ENCODE measurements at regions not wholly inside any gene's neighbourhood (a gene's known extent, or its start where the extent isn't known, plus 50 kb on each side); places are given as distances from the start of the nearest gene placed in this dataset.

DNA sequence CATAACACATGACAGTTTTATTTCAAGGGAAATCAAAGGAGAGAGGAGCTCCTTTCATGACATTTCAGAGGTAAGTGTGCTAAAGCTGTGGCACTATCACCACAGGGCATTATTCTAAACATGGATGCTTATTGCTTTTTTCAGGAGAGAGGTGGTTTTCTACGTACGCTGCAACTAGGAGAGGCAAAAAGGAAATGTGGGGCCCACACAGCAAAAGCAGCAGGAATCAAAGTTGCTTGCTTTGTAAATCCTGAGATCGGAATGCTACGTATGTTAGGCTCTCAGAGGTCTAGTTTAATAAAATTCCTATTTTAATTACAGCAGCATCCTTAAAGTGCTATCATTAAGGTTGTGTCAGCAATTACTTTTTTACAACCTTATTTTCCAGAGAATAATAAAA is 55.0 kb upstream of the GRIP1 start:
- DNase-seq = no peak
- H3K4me3 Mint-ChIP-seq = no peak overlapping the region; a peak in 1 of 5 replicates
- no peak overlapping the region for H3K27ac ChIP-seq (ENCODE audit: insufficient read length, low read depth, low read length)
- no peak overlapping the region for H3K9ac ChIP-seq (ENCODE audit: extremely low read depth, insufficient read length, low read length)
- H4K20me1 ChIP-seq (ENCODE audit: control insufficient read depth, insufficient read depth, insufficient read length) = no peaks in the 10 kb centered on the region
- H2BK20ac ChIP-seq (ENCODE audit: low read depth, low read length, poor library complexity, severe bottlenecking) = no peak overlapping the region
- H2AK5ac ChIP-seq (ENCODE audit: insufficient read length, low read length) = no peak overlapping the region
- no peak overlapping the region for H2BK12ac ChIP-seq (ENCODE audit: insufficient read length, low read depth, low read length)
- no peaks in the 10 kb centered on the region for H3K27me3 ChIP-seq (ENCODE audit: insufficient read depth, low read length)
- no peak overlapping the region for H3K18ac ChIP-seq (ENCODE audit: insufficient read length, low read depth, low read length)
- H3K9me3 Mint-ChIP-seq = peaks cover 0 to 4% of the 10 kb centered on the region in 2 experiments; a peak in 1 of 5 replicates
- H3K36me3 Mint-ChIP-seq (ENCODE audit: insufficient read depth in 1 of 3, low read depth in 3 of 3) = peaks cover 0 to 3% (median 3%) of the 10 kb centered on the region in 3 experiments; a peak in 2 of 7 replicates
- no peaks in the 10 kb centered on the region for H3K27me3 Mint-ChIP-seq (ENCODE audit: low read depth)
- no peak overlapping the region for H4K91ac ChIP-seq (ENCODE audit: insufficient read length, low read depth, low read length)
- no peak overlapping the region for H4K8ac ChIP-seq (replicated peaks; ENCODE audit: insufficient read length, low read depth, low read length)
- H3K4ac ChIP-seq (ENCODE audit: low read depth, low read length) = no peak overlapping the region
- no CpG with 5 or more reads among the region's 4 CpGs for WGBS (ENCODE audit: extremely low coverage, insufficient read length, low lambda C conversion rate)
- no peak overlapping the region for H3K14ac ChIP-seq (ENCODE audit: insufficient read depth, low read length)
- H3K4me1 Mint-ChIP-seq = peaks cover 11 to 23% of the 10 kb centered on the region in 2 experiments
- no peak overlapping the region for H2BK15ac ChIP-seq (ENCODE audit: low read depth, low read length)
- no peaks in the 10 kb centered on the region for H3K79me1 ChIP-seq (ENCODE audit: insufficient read depth, low read depth, low read length, poor library complexity, severe bottlenecking)
- no peak overlapping the region for H3K23ac ChIP-seq (ENCODE audit: insufficient read length, low read depth, low read length)
- H3K9me3 ChIP-seq (ENCODE audit: control insufficient read depth, low read depth, low read length) = no peaks in the 10 kb centered on the region
- TF ChIP-seq, protein P1, sequence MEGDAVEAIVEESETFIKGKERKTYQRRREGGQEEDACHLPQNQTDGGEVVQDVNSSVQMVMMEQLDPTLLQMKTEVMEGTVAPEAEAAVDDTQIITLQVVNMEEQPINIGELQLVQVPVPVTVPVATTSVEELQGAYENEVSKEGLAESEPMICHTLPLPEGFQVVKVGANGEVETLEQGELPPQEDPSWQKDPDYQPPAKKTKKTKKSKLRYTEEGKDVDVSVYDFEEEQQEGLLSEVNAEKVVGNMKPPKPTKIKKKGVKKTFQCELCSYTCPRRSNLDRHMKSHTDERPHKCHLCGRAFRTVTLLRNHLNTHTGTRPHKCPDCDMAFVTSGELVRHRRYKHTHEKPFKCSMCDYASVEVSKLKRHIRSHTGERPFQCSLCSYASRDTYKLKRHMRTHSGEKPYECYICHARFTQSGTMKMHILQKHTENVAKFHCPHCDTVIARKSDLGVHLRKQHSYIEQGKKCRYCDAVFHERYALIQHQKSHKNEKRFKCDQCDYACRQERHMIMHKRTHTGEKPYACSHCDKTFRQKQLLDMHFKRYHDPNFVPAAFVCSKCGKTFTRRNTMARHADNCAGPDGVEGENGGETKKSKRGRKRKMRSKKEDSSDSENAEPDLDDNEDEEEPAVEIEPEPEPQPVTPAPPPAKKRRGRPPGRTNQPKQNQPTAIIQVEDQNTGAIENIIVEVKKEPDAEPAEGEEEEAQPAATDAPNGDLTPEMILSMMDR (conservative IDR thresholded peaks at IDR 0.05) = no peak
- no peaks in the 10 kb centered on the region for H3K23me2 ChIP-seq (ENCODE audit: insufficient read length, low read depth, low read length, poor library complexity, severe bottlenecking)
- no peak overlapping the region for H2AFZ ChIP-seq (ENCODE audit: low read length)
- no peak overlapping the region for H3K56ac ChIP-seq (ENCODE audit: insufficient read length, low read depth, low read length)
- no peaks in the 10 kb centered on the region for H3K79me2 ChIP-seq (ENCODE audit: insufficient read depth, low read length)
- peaks cover 2% of the 10 kb centered on the region; the same call in 1 of the 2 replicates for H3K4me1 ChIP-seq (ENCODE audit: insufficient read depth, low read length)
- H4K5ac ChIP-seq (ENCODE audit: insufficient read length, low read depth, low read length) = no peak overlapping the region
- H2BK5ac ChIP-seq (ENCODE audit: insufficient read length, low read length) = no peak overlapping the region
- H3K27ac Mint-ChIP-seq = peak overlapping the region; percentile 50 to 77 (median 65); a peak in 6 of 7 replicates
- H3K4me2 ChIP-seq (ENCODE audit: insufficient read depth, insufficient read length, low read length) = no peak overlapping the region
- no peak overlapping the region for H2BK120ac ChIP-seq (ENCODE audit: low read depth, low read length, poor library complexity, severe bottlenecking)
- no peak overlapping the region for H3T11ph ChIP-seq (ENCODE audit: low read length)
